RWPE2 (cell line): ENCODE measurements at regions not wholly inside any gene's neighbourhood (a gene's known extent, or its start where the extent isn't known, plus 50 kb on each side); places are given as distances from the start of the nearest gene placed in this dataset.

ENCODE experiments used
- ATAC-seq: fragments of 200-7000 bp; cut with Tn5 transposase; 3 replicates; pipeline ENCODE4 v1.9.1; 2021; ENCODE audit warnings: low read depth
- DNase-seq: peaks from one replicate; pipeline ENCODE4 v3.0.0-alpha.2; 2020; ENCODE audit warnings: low spot score
- H3K27ac ChIP-seq: fragments of 450-650 bp; 2 replicates; pipeline ENCODE4 v1.5.1; 2017; ENCODE audit warnings: mild to moderate bottlenecking; ENCODE audit not compliant: poor library complexity, severe bottlenecking
- H3K27me3 ChIP-seq: fragments of 250-450 bp; sonication (Bioruptor Pico); 2 replicates; pipeline ENCODE4 v1.5.1; 2021; ENCODE audit warnings: mild to moderate bottlenecking, moderate library complexity; ENCODE audit not compliant: insufficient read depth, poor library complexity, severe bottlenecking
- H3K36me3 ChIP-seq: fragments of 250-450 bp; sonication (Bioruptor Pico); 2 replicates; pipeline ENCODE4 v1.5.1; 2020; ENCODE audit warnings: low read depth, mild to moderate bottlenecking, moderate library complexity
- H3K4me1 ChIP-seq: fragments of 250-450 bp; sonication (Bioruptor Pico); 2 replicates; pipeline ENCODE4 v1.5.1; 2021; ENCODE audit warnings: mild to moderate bottlenecking, moderate library complexity; ENCODE audit not compliant: insufficient read depth, poor library complexity, severe bottlenecking
- H3K4me3 ChIP-seq: fragments of 250-450 bp; sonication (Bioruptor Pico); 2 replicates; pipeline ENCODE4 v1.5.1; 2021; ENCODE audit warnings: mild to moderate bottlenecking, moderate library complexity; ENCODE audit not compliant: severe bottlenecking
- H3K9me3 ChIP-seq: fragments of 250-450 bp; sonication (Bioruptor Pico); 2 replicates; pipeline ENCODE4 v1.5.1; 2021; ENCODE audit warnings: mild to moderate bottlenecking, moderate library complexity; ENCODE audit not compliant: severe bottlenecking
- CTCF ChIP-seq: fragments of 450-650 bp; IDR thresholded peaks from one replicate; pipeline ENCODE4 v1.5.1; 2017; ENCODE audit warnings: mild to moderate bottlenecking, moderate library complexity; ENCODE audit not compliant: poor library complexity, severe bottlenecking

GRCh38 chrY:15500536-15500935, 976.2 kb downstream of the NLGN4Y start:
- H3K4me1 ChIP-seq = no peaks in the 10 kb centered on the region
- no peak for ATAC-seq
- no peaks in the 10 kb centered on the region for H3K27me3 ChIP-seq
- H3K9me3 ChIP-seq = no peaks in the 10 kb centered on the region
- no peak for DNase-seq
- no peaks in the 10 kb centered on the region for H3K36me3 ChIP-seq
- H3K27ac ChIP-seq = no peak overlapping the region
- TF ChIP-seq CTCF = no peak
- no peak overlapping the region for H3K4me3 ChIP-seq

GRCh38 chrY:15501181-15501580, 976.9 kb downstream of the NLGN4Y start:
- H3K36me3 ChIP-seq = no peaks in the 10 kb centered on the region
- H3K9me3 ChIP-seq = no peaks in the 10 kb centered on the region
- ATAC-seq = no peak
- H3K27ac ChIP-seq = no peak overlapping the region
- no peak overlapping the region for H3K4me3 ChIP-seq
- H3K4me1 ChIP-seq = no peaks in the 10 kb centered on the region
- no peak for TF ChIP-seq CTCF
- no peak for DNase-seq
- no peaks in the 10 kb centered on the region for H3K27me3 ChIP-seq

GRCh38 chrY:15510288-15510687, 986.0 kb downstream of the NLGN4Y start:
- no peak for DNase-seq

GRCh38 chrY:15510984-15511650, 986.8 kb downstream of the NLGN4Y start:
- Histone ChIP-seq H3K9me3 (no peaks in the 10 kb centered on the region), H3K4me1 (no peaks in the 10 kb centered on the region), H3K4me3 (no peak overlapping the region), H3K27ac (no peak overlapping the region), H3K36me3 (no peaks in the 10 kb centered on the region), H3K27me3 (no peaks in the 10 kb centered on the region)
- no peak for TF ChIP-seq CTCF
- no peak for ATAC-seq
- DNase-seq = no peak

More at GRCh38 chrY:15510288-15510687, 986.0 kb downstream of the NLGN4Y start:
- Histone ChIP-seq H3K36me3 (no peaks in the 10 kb centered on the region), H3K4me3 (no peak overlapping the region), H3K27ac (no peak overlapping the region), H3K27me3 (no peaks in the 10 kb centered on the region), H3K4me1 (no peaks in the 10 kb centered on the region), H3K9me3 (no peaks in the 10 kb centered on the region)
- ATAC-seq = no peak
- TF ChIP-seq CTCF = no peak

- DNase-seq (no peak), ATAC-seq (no peak)
- H3K4me1 ChIP-seq = peaks cover 11% of the 10 kb centered on the region
- TF ChIP-seq CTCF = no peak
- no peak overlapping the region for H3K4me3 ChIP-seq
- no peaks in the 10 kb centered on the region for H3K27me3 ChIP-seq
- no peaks in the 10 kb centered on the region for H3K9me3 ChIP-seq
- H3K36me3 ChIP-seq = no peaks in the 10 kb centered on the region
- H3K27ac ChIP-seq = peak overlapping the region; percentile 65
Measured at GRCh38 chrY:15535131-15535530, 1010.8 kb downstream of the NLGN4Y start.
